Inferior parietal cortex (tissue), 1 donor: ENCODE measurements at regions not wholly inside any gene's neighbourhood (a gene's known extent, or its start where the extent isn't known, plus 50 kb on each side); places are given as distances from the start of the nearest gene placed in this dataset.

Experiments
- DNase-seq: peaks from one replicate; pipeline ENCODE4 v3.0.0-alpha.2; 2016; ENCODE audit errors: extremely low spot score

DNA sequence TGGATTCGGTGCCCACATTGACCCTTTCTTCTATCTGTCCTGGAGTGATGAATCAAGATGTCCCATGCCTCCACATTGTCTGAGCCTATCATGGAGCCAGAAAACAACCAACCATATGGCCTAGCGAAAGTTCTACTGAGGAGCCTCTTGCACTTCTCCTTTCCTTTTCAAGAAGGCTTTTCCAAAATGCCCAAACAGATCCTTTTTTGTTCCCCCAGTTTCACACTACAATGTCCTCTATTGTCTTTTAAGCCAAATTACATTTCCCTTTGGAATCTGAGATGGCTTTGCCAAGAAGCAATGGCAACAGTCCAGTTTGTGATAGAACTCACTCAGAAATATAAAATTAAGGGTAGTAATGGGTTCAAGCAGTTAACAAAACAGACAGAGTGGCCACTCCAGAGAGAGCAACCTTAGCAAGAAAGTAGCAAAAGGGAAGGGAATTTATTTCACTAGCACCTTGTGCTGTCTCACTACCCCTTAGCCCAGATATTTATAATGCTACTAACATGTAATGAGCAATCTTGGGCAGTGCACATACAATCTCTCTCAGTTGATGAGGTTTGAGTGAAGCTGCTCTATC is 194.6 kb upstream of the PDE1C start:
- DNase-seq = no peak

DNA sequence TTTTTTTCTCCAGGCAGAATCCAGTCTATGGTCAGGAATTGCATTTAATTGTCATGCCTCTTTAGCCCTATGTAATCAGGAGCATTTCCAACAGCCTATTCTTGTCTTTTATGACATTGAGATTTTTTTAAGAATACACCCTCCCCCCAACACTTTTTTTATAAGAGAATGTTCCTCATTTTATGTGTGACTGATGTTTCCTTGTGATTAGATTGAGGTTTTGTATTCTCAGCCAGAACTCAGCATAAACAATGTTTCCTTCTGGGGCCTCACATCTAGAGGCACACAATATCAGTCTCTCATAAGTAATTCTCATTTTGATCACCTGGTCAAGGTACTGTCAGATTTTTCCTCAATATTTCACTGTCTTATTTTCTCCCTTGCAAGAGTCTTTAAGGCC is 193.4 kb upstream of the PDE1C start:
- no peak for DNase-seq

DNA sequence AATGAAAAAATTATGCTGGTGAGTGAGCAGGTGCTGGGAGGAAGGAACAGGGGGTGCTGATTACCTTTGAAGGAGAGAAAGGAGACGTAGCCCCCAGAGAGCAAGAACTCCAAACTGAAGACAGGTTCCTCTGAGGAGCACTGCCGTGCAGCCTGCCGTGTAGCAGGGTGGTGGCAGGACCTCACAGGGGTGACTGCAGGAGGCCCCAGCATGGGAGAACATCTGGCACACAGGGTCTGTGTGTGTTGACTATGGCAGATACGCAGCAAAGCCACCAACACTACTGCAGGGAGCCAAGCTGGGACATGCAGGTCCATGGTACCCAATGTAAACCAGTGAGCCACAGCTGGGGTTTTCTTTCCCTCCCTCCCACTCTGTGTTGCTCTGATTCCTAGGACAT is 192.1 kb upstream of the PDE1C start:
- DNase-seq = no peak

DNA sequence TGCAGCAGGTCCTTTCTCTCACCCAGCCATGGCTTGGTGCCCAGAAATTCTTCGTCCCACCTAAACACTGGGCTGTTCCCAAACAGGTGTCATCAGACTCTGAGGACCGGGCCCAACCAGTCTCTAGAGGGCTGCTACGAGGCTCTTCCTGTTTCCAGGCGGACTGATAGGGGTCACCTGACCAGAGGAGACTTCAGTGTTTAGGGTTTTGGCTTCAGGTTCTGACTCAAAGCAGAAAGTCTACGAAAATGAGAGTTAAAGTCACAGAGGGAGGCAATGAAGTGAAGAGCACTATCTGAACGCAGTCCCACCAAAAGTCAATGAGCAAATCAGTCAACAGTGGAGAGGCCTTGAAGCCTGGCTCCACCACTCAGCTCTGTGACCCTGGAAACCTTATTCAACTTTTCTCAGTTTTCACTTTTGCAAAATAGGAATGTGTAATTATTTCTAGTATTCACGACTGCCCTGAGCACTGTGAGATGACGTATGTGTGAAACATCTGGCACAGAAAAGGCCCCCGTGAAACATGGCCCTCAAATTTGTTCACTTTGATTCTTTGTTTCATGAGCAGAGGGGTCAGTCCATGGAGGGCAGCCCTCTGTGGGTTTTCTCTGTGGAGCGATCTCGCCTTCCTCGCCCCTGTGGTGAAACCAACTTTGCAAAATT is 189.9 kb upstream of the PDE1C start:
- no peak for DNase-seq

DNA sequence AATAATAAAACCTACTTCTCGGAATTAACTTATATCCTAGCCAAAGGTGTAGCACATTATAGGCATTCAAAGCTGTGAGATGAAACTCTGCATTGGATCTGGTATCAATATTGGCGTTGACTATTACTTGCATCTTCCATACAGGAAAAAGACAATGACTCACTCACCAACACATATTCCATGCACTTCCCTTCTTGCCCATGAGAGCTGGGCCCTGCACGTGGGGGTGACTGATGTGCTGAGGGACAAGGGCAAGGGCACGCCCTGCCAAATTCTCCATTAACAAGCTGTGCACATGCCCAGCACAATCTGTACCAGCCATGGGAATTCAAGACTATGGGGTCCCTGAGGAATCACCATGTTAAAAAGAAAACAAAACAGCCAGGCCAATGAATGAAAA is 188.1 kb upstream of the PDE1C start:
- DNase-seq = no peak

DNA sequence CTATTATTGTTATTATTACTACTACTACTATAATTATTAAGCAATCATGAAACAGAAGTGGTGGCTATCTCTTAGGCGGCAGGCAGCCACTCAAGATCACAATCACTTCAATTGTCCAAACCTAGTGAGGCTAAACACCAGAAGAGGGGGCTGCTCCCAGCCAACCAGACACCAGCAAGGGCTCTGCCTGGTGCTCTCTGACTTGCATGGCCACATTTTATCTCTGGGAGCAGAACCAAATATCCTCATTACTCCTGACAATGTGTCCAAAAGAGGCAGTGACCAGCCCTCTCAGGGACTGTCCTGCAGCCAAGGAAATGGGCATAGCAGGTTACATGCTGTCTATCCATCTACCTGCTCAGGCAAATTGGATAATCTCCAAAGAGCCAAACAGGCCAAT is 187.4 kb upstream of the PDE1C start:
- DNase-seq = no peak

DNA sequence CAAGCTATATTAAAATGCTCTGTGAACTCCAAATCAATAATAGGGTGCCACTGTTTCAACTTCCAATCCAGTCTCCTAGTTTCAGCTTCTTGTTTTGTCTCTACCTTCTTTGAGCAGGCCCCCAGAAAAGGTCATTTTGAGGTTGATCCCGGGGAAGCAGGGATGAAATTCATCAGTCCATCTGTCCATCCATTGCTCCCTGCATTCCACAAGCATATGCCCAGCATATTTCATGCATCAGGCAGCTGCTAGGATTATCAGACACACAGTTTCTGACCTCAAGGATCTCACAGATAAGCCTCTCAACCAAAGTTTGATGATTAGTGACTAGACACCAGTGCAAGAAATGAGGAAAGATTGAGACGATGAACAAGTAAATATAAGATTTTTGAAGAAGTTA is 186.6 kb upstream of the PDE1C start:
- DNase-seq = no peak

DNA sequence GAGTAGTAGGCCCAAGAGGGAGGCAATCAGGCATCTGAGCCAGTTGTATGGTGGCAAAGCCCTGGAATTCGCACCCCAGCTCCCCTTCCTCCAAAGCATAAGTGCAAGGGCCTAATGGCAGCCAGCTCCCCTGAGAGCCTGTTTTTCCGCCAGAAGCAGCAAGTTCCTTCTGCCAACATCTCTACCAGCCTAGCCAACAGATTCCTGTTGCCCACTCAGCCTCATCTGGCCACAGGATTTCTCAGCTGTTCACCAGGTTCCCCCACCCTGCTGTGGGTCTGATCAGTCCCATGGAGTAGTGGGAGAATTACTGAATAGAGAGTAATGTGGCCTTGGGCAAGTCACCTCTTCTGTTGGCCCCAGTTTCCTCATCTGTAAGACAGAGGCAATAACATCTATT is 186.2 kb upstream of the PDE1C start:
- no peak for DNase-seq

DNA sequence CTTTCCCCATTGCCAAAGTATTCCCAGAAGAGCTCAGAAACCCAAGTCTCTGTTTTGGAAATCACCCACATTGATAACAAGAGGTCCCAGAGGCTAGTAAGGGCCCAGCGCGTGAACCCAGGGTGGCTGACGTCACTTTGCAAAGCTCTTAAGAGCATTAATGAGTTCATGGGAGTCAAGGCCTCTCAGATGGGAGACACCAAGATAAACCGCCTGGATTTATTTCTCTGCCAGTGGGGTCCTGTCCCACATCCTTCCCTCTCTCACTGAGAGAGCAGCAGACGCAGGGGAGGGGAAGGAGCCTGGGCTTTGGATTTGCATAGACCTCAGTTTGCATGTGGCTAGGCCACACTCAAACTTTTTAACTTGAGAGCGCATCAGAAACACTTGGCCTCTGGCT is 184.8 kb upstream of the PDE1C start:
- no peak for DNase-seq

DNA sequence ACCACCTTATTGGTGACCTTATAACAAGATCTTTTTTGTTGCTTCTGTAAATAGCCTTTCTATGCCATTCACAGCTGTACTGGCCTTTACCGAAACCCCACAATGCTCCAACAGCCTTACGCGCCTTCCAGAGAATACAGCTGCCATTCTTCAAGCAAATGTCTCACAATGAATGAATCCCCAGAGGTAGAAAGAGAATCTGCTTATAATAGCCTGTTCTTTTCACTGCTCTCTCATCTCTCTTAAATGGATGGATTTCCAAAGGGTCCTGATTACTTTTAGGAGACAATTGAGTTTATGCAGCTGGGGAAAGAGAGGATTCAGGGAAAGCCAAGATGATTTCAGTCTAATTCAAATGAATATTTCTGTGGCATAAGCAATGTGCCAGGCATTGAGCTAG is 183.1 kb upstream of the PDE1C start:
- no peak for DNase-seq

DNA sequence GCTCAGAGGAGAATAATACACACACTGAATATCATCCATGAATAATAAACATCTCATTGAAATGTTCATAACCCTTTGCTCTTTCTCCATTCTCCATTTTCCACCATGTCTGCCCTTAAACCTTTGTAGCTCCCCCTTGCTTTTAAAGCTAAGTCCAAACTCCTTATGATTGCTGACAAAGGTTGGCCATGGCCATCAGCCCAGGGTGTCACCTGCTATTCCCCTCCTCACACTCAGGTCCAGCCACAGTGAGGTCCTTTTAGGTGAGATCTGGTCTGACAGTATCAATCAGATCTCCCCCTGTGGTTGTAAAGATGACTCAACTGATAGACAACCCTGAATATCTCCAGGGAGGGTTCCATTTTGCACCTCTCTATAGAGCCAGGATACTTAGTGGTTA is 181.5 kb upstream of the PDE1C start:
- DNase-seq = no peak

DNA sequence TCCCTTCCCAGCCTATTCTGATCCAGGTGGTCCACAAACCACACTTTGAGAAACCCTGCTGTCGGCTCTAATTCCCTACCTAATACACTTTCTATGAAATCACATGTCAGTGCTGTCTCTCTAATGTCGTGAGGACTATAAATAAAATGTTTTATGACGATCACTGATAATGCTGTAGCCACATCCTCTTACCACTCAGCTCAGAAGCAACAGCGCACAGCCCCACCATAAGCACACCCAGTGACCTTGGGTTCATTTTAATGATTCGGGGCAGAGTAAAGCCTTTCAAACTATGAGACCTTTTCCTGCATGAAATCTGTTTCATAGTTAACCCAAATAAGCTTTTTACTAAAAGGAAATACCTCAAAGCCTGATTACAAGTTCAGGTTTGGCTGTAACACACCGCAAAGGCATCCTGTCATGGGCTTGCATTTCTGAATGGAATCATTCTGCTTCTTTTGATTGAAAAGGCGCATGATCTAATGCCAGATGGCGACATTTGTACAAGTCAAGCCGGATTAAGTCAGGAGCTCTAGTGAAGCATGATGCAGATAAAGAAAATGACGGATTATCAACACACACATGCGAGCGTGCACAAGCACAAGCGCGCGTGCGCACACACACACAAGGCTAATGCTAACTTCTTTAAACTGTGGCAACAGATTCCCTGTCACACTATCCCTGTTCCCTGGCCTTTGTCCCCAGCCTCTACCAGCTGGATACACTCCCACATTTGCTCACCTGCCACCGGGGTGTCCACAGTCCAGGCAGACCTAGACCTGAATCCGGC is 180.5 kb upstream of the PDE1C start:
- no peak for DNase-seq

DNA sequence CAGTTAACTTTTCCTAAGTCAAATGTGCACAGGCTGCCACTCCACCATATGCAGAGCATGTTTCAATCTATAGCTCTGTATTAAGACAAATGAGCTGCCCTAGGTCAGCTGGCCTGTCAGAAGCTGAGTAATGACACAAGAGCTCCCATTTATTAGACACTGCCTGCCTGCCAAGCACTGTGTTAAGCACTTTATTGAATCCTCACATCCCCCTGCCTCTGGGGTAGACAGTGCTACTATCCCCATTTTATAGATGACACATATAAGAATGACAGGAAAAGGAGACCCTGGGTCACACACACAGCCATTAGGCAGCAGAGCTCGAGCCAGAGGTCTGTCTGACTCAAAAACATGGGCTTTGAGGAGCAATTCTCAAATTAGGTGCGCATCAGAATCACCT is 179.8 kb upstream of the PDE1C start:
- DNase-seq = no peak

DNA sequence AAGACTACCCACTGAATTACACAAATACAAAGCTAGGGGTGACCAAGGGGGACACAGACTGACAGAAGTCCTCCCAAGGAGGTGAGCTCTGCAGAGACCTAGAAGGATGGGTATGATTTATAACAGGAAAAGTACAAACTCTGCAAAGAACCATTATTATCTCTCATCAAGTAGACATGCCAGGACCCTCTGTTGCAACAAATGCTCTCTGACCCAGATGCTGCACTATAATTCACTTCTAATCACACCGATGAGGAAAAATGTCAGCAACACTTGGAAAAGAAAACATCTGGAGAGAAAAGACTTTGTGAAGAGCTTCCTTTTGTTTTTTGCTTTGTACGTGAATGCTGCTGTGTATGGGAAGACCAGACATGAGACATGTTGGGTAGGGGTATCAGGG is 178.3 kb upstream of the PDE1C start:
- no peak for DNase-seq

DNA sequence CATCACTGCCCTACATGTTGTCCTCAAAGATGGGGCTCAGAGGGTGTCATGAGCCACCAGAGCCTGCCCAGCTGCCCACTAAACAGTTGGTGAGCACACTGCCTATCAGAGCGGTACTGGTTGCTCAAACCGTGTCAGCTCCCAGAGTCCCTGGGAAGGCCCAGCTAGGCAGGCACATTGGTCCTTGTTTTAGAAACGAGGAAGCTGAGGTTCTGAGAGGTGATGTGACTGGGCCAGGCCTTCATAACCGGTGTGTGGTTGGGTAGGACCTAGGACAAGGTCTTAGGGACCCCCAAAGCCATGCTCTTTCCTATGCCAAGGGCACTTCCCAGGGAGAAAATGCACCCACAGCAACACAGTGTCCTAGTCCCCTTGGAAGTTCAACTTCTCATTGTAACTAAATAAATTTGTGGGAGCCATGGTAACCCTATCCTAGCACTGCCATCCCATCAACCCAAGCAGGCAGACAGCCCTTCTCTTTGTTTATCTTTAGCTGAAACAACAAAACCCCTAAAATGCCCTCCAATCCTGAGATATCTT is 174.7 kb upstream of the PDE1C start:
- DNase-seq = no peak

DNA sequence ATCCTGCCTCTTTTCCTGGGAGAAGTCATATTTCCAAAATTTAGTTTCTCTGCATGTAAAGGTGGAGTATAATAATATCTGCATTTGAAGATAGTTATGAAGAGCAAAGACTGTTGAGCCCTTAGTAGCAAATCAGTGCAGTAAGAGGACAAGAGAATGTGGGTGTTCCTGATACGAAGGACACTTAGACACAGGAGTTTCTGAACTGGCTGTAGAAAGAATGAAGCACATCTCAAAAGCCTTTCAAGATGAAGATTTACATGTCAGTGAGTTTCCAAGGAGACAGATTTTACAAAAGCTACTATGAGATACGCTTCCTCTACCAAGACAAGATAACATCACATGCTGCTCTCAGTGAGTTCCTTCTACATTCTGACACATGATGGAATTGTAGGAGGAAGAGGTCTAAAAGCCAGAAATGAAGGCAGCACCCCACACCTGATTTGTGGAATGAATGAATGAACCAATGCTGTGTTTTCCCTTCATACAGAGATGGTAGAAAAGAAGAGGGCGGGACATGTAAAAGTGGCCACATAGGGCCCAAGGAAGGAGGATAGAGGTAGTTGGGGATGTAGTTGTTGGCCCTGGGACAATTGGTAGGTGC is 173.6 kb upstream of the PDE1C start:
- no peak for DNase-seq

DNA sequence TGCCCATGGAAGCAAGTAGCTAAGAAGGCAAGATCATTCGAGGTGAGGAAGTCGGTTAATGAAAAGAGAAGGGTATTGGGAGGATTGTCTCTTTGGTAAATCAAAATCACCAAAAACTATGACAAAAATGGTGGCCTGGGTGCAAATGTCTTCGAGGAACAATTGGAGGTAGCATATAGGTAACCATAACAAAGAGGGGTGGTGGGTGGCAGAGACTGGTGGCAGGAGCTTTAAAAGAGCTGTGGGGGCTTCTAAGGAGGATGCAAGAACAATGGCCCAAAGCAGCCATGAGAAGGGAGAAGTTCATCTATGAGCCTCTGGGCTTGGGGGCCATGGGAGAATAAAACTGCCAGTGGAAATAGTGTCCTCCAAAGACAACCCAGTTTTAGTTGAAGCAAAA is 172.2 kb upstream of the PDE1C start:
- no peak for DNase-seq

DNA sequence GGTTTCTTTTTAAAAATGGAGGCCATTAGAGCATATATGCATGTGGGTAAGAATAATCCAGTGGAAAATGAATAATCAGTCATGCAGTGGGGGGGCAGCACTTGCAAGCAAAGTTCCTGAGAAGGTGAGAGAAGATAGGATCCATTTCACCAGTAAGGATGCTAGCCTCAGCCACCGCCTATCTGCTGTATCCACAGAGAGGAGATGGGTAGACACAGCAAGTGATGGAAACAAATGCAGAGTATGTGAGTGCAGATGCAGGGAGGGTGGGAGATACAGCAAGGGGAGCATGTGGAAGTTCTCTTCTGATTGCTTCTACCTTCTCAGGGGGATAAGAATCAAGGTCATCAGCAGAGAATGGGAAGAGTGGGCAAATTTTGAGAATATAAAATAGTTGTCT is 171.4 kb upstream of the PDE1C start:
- no peak for DNase-seq

DNA sequence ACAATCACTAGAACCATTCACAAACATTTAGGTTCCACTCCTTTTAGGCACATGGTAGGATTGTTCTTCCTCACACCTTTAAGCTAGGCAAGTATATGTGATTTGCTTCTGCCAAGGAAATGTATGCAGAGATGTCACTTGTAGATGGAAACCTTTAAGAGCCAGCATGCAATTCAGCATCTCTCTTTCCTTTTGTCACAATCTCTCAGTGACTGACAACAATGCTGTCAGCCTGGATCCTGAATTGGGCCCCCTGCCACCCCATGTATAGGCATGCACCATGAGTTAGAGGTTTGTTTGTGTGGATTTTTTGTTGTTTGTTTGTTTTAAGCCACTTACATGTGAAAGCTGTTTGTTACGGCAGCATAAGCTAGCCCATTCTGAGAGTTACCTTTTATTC is 169.6 kb upstream of the PDE1C start:
- DNase-seq = no peak

DNA sequence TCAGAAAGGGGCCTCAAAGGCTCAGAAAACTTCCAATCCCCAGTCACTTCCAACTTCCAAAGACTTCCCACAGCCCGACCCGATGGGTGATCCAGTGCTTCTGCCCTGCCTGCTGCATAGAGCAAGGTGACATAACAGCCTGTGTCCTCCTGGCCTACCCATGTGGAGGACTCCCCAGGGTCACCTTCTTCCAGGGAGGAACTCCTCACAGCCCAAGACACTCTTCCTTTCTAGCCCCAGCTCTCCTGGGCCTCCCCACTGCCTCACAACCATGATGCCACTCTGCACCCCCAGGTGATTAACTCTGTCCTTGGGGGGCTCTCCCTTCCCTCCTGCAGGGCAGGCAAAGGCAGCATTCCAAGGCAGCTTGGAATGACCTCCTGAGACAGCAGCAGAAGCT is 158.4 kb upstream of the PDE1C start:
- no peak for DNase-seq

DNA sequence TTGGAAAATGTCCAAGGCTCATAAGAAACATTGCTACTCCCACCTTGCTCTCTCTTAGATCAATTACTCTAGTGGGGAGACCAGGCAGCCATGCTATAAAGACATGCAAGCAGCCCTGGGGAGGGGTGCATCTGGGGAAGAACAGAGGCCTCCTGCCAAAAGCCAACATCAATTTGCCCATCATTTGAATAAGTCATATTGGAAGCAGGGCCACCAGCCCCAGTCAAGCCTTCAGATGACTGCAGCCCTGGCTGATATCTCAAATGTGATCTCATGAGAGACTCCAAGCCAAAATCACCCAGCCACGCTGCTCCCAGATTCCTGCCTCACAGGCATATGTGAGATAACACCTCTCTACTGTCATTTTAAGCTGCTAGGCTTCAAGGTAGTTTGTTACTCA is 157.5 kb upstream of the PDE1C start:
- DNase-seq = no peak

DNA sequence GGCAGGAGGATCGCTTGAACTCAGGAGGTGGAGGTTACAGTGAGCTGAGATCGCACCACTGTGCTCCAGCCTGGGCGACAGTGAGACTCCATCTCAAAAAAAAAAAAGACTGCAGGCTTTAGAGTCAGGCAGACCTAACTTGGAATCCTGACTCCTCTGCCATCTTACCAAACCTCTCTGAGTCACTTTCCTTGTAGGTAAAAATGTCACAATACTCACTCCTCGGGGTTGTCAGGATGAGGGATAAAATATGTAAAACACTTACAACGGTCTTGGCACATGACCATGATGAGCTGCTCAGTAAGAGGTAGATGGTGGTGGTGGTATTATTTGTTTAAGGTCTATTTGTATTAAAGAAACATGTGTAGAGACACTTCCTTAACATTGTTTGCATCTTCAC is 154.1 kb upstream of the PDE1C start:
- DNase-seq = no peak

DNA sequence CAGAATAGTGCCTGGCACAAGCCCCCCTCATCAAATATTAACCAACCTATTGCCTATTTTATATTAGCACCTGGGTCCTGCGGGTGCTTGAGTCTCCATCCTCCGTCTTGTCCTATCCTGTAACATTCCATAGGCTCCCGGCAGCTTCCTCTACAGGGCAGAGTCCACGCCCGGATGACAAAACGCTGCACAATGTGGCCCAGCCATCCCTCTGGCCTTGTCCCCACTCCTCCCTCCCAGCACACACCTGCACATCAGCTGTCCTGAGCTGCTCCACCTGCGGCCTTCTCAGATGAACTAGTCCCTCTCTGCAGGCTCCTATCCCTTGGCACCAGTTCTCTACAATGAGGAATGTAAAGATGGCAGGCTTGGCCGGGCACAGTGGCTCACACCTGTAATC is 153.5 kb upstream of the PDE1C start:
- DNase-seq = no peak
